ENCODE measurements at regions not wholly inside any gene's neighbourhood (a gene's known extent, or its start where the extent isn't known, plus 50 kb on each side); places are given as distances from the start of the nearest gene placed in this dataset.

- POLR2A ChIA-PET, result no interaction called here
- ATAC-seq, result no peak
- H3K9me3 Mint-ChIP-seq (ENCODE audit: low read depth), result no peaks in the 10 kb centered on the region
- CTCF ChIA-PET, result no interaction called here
- no peak overlapping the region for H3K27ac Mint-ChIP-seq
- H3K27me3 Mint-ChIP-seq, result no peaks in the 10 kb centered on the region
- intact Hi-C loops (cut with DNase I, micrococcal nuclease), result no loop called here
- DNase-seq, result no peak
- H3K4me1 Mint-ChIP-seq, result no peaks in the 10 kb centered on the region
- no peaks in the 10 kb centered on the region for H3K36me3 Mint-ChIP-seq (ENCODE audit: low read depth)
- H3K4me3 Mint-ChIP-seq, result no peak overlapping the region
Measured at GRCh38 chr2:53265544-53266299, 501.9 kb upstream of the CHAC2 start.

- Mint-ChIP-seq H3K4me1 (no peaks in the 10 kb centered on the region), H3K36me3 (ENCODE audit: low read depth) (no peaks in the 10 kb centered on the region), H3K4me3 (no peak overlapping the region), H3K9me3 (ENCODE audit: low read depth) (peaks cover 4% of the 10 kb centered on the region), H3K27ac (no peak overlapping the region), H3K27me3 (no peaks in the 10 kb centered on the region)
- DNase-seq (no peak), ATAC-seq (no peak)
- intact Hi-C loops (cut with DNase I, micrococcal nuclease), result no loop called here
- POLR2A ChIA-PET, result no interaction called here
- CTCF ChIA-PET, result no interaction called here
Measured at GRCh38 chr2:53260568-53260967, 507.0 kb upstream of the CHAC2 start.

GRCh38 chr2:53259395-53260009, 508.1 kb upstream of the CHAC2 start:
- Mint-ChIP-seq H3K4me1 (no peaks in the 10 kb centered on the region), H3K36me3 (ENCODE audit: low read depth) (no peaks in the 10 kb centered on the region), H3K27me3 (no peaks in the 10 kb centered on the region), H3K4me3 (no peak overlapping the region), H3K27ac (no peak overlapping the region), H3K9me3 (ENCODE audit: low read depth) (peaks cover 4% of the 10 kb centered on the region)
- ChIA-PET POLR2A (no interaction called here), CTCF (no interaction called here)
- no peak for DNase-seq
- intact Hi-C loops (cut with DNase I, micrococcal nuclease), result no loop called here
- ATAC-seq, result no peak

GRCh38 chr2:53257287-53257686, 510.3 kb upstream of the CHAC2 start:
- peaks cover 4% of the 10 kb centered on the region for H3K9me3 Mint-ChIP-seq (ENCODE audit: low read depth)
- DNase-seq (no peak), ATAC-seq (no peak)
- POLR2A ChIA-PET, result no interaction called here
- H3K4me3 Mint-ChIP-seq, result no peak overlapping the region
- no peaks in the 10 kb centered on the region for H3K4me1 Mint-ChIP-seq
- H3K27ac Mint-ChIP-seq, result no peak overlapping the region
- CTCF ChIA-PET, result no interaction called here
- H3K36me3 Mint-ChIP-seq (ENCODE audit: low read depth), result no peaks in the 10 kb centered on the region
- H3K27me3 Mint-ChIP-seq, result no peaks in the 10 kb centered on the region
- intact Hi-C loops (cut with DNase I, micrococcal nuclease), result no loop called here

DNA sequence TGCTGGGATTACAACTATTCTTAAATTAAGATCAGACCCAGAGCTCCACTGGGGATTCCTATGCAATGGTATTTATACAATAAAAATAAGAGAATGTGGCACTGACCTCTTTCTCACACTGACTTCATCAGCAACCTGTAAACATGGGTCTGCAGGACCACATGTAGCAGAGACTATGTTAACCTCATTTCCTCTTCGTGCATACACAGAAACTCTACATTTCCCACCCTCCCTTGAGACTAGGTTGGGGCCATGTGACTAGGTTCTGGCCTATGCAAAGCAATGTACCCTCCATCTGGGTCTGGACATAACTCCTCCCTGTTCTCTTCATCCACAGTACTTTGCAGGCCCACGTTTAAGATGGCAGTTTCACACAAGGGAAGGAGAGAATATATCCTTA, 514.4 kb upstream of the CHAC2 start:
- POLR2A ChIA-PET, result no interaction called here
- Mint-ChIP-seq H3K9me3 (ENCODE audit: low read depth) (peaks cover 4% of the 10 kb centered on the region), H3K27ac (no peak overlapping the region), H3K36me3 (ENCODE audit: low read depth) (no peaks in the 10 kb centered on the region), H3K4me1 (no peaks in the 10 kb centered on the region), H3K4me3 (no peak overlapping the region), H3K27me3 (no peaks in the 10 kb centered on the region)
- no peak for ATAC-seq
- no peak for DNase-seq
- intact Hi-C loops (cut with DNase I, micrococcal nuclease), result no loop called here
- CTCF ChIA-PET, result no interaction called here

- Mint-ChIP-seq H3K36me3 (ENCODE audit: low read depth) (no peaks in the 10 kb centered on the region), H3K27me3 (no peaks in the 10 kb centered on the region), H3K4me3 (no peak overlapping the region), H3K9me3 (ENCODE audit: low read depth) (no peaks in the 10 kb centered on the region), H3K4me1 (no peaks in the 10 kb centered on the region), H3K27ac (no peak overlapping the region)
- ATAC-seq, result no peak
- ChIA-PET CTCF (interaction anchor here (1.7 kb wide), 1 partner anchor 10 kb away, joined by 4 read pairs; no protein-coding TSS in a partner anchor), POLR2A (no interaction called here)
- no peak for DNase-seq
- intact Hi-C loops (cut with DNase I, micrococcal nuclease), result no loop called here
Measured at GRCh38 chr2:53252115-53252514, 515.5 kb upstream of the CHAC2 start.

DNA sequence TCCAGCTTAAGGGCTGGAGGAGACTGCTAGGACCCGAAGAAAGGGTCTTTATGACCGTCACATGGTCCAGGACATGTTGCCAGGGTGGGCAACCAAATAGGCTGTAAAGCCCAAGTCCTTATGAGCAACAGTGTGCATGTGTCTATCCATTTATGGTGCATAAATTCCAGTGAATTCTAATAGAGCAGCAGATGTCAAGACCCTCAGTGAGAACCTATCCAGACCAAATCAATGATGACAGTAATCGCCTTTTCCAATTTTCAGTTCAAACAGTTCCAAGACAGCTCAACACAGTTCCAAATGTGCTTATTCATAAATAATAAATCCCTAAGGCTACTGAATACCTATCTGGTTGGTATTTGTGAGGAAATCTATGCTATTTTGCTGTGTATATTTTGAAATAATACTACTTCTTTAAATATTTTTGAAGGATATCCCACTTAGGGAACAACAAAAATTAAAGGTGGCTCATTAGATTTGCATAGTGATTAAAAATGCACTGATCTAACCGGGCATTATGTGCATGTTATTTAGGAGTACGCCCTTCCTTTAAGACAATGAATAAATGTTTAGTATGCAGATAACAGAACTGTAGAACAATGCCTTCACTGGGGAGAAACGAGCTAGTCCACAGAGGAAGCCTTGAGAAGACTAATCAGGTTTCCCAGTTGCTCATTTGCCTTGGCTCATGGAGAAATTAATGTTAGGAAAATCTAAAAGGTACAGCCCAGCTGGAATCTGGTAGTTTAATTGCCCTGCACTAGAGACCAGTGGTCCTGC, 519.5 kb upstream of the CHAC2 start:
- intact Hi-C loops (cut with DNase I, micrococcal nuclease), result no loop called here
- H3K27me3 Mint-ChIP-seq, result no peaks in the 10 kb centered on the region
- DNase-seq (no peak), ATAC-seq (no peak)
- ChIA-PET CTCF (no interaction called here), POLR2A (no interaction called here)
- no peak overlapping the region for H3K27ac Mint-ChIP-seq
- no peak overlapping the region for H3K4me3 Mint-ChIP-seq
- H3K4me1 Mint-ChIP-seq, result no peaks in the 10 kb centered on the region
- no peaks in the 10 kb centered on the region for H3K9me3 Mint-ChIP-seq (ENCODE audit: low read depth)
- H3K36me3 Mint-ChIP-seq (ENCODE audit: low read depth), result no peaks in the 10 kb centered on the region

- Mint-ChIP-seq H3K4me3 (no peak overlapping the region), H3K27me3 (no peaks in the 10 kb centered on the region), H3K36me3 (ENCODE audit: low read depth) (no peaks in the 10 kb centered on the region), H3K27ac (no peak overlapping the region), H3K4me1 (no peaks in the 10 kb centered on the region), H3K9me3 (ENCODE audit: low read depth) (no peaks in the 10 kb centered on the region)
- intact Hi-C loops (cut with DNase I, micrococcal nuclease), result no loop called here
- ChIA-PET POLR2A (no interaction called here), CTCF (no interaction called here)
- ATAC-seq (no peak), DNase-seq (no peak)
Measured at GRCh38 chr2:53243430-53243829, 524.2 kb upstream of the CHAC2 start.

DNA sequence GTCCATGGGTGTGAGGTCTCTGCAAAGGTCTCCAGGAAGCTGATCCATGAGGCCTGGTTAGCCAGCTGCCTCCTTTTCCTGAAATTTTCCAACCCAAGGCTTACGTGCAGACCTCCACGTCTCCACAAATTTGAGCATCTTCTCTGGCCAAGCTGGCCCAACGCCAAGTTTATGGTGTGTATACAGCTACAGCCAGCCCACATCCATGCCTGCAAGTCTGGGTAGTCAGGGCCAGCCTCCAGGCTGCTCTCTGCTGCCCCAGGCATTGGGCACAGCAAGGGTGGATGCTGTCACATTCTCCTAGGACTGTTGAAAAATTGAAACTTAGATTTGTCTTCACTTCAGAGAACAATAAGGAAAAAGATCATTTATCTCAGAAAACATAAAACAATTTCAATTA, 525.5 kb upstream of the CHAC2 start:
- H3K27ac Mint-ChIP-seq, result no peak overlapping the region
- ChIA-PET CTCF (interaction anchor here (1.4 kb wide), 1 partner anchor 9 kb away, joined by 4 read pairs; no protein-coding TSS in a partner anchor), POLR2A (no interaction called here)
- H3K36me3 Mint-ChIP-seq (ENCODE audit: low read depth), result no peaks in the 10 kb centered on the region
- no peaks in the 10 kb centered on the region for H3K27me3 Mint-ChIP-seq
- no peaks in the 10 kb centered on the region for H3K4me1 Mint-ChIP-seq
- DNase-seq (no peak), ATAC-seq (no peak)
- intact Hi-C loops (cut with DNase I, micrococcal nuclease), result no loop called here
- H3K4me3 Mint-ChIP-seq, result no peak overlapping the region
- H3K9me3 Mint-ChIP-seq (ENCODE audit: low read depth), result no peaks in the 10 kb centered on the region

DNA sequence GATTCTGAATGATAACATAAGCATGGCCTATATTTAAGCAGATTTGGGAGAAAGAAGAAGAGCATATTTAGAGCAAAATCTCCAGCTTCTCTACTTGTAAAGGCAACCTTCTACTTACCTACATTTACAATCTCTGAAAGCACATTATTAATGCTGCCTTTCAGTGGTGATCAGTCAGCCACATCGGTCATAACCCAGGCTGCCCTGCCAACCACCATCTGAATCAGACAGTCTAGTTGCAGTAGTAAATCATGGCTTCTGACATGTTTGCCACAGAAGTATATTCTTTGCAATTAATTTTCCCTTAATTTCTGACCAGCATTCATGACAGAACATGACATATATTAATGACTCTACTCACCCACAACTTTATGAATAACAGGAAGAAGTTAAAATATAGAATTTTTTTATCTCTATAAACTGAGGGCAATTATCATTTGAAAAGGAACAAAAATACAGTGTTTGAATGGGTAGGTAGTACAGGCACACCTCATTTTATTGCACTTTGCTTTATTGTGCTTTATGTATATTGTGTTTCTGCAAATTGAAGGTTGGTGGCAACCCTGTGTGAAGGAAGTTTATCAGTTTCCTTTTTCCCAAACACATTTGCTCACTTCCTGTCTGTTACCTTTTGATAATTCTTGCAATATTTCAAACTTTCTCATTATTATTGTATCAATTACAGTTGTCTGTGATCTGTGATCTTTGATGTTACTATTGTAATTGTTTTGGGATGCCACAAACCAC, 531.6 kb upstream of the CHAC2 start:
- H3K27ac Mint-ChIP-seq, result no peak overlapping the region
- intact Hi-C loops (cut with DNase I, micrococcal nuclease), result no loop called here
- no peaks in the 10 kb centered on the region for H3K9me3 Mint-ChIP-seq (ENCODE audit: low read depth)
- H3K4me1 Mint-ChIP-seq, result no peaks in the 10 kb centered on the region
- no peak overlapping the region for H3K4me3 Mint-ChIP-seq
- ATAC-seq, result no peak
- POLR2A ChIA-PET, result no interaction called here
- H3K27me3 Mint-ChIP-seq, result peaks cover 5% of the 10 kb centered on the region
- CTCF ChIA-PET, result no interaction called here
- H3K36me3 Mint-ChIP-seq (ENCODE audit: low read depth), result no peaks in the 10 kb centered on the region
- DNase-seq, result no peak

- Mint-ChIP-seq H3K27ac (no peak overlapping the region), H3K9me3 (ENCODE audit: low read depth) (no peaks in the 10 kb centered on the region), H3K4me1 (no peaks in the 10 kb centered on the region), H3K4me3 (no peak overlapping the region), H3K27me3 (peaks cover 5% of the 10 kb centered on the region), H3K36me3 (ENCODE audit: low read depth) (no peaks in the 10 kb centered on the region)
- ChIA-PET POLR2A (no interaction called here), CTCF (no interaction called here)
- DNase-seq, result no peak
- no peak for ATAC-seq
- intact Hi-C loops (cut with DNase I, micrococcal nuclease), result no loop called here
Measured at GRCh38 chr2:53234548-53234903, 533.1 kb upstream of the CHAC2 start.

Measured in activated CD4-positive, alpha-beta T cell treated with anti-CD3 and anti-CD28 coated beads for 36 hours (primary cell).